SU-DHL-6 (cell line): ENCODE measurements at regions not wholly inside any gene's neighbourhood (a gene's known extent, or its start where the extent isn't known, plus 50 kb on each side); places are given as distances from the start of the nearest gene placed in this dataset.

Experiments
- EZH2phosphoT487 ChIP-seq: fragments of 200-600 bp; sonication (generic), shearing (Covaris generic); conservative IDR thresholded peaks from 2 replicates; pipeline ENCODE4 v1.6.1; 2018; ENCODE audit warnings: mild to moderate bottlenecking, antibody characterized with exemption, low read length, moderate library complexity, mixed read lengths
- TF ChIP-seq, protein P1 (sequence below): fragments of 200-600 bp; sonication (generic); IDR thresholded peaks from one replicate; pipeline ENCODE4 v1.5.1; 2017; ENCODE audit warnings: antibody characterized with exemption, mild to moderate bottlenecking, low read length, moderate library complexity; ENCODE audit not compliant: insufficient read depth, poor library complexity, severe bottlenecking

DNA sequence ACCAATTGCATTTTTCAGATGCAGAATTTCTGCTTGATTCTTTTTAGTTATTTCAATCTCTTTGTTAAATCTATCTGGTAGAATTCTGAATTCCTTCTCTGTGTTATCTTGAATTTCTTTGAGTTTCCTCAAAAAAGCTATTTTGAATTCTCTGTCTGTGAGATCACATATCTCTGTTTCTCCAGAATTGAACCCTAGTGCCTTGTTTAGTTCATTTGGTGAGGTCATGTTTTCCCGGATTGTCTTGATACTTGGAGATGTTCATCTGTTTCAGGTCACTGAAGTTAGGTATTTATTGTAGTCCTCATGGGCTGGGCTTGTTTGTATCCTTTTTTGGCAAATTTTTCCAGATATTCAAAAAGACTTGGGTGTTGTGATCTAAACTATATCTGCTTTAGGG lies 202.9 kb upstream of the SERP2 start:
- TF ChIP-seq, protein P1, sequence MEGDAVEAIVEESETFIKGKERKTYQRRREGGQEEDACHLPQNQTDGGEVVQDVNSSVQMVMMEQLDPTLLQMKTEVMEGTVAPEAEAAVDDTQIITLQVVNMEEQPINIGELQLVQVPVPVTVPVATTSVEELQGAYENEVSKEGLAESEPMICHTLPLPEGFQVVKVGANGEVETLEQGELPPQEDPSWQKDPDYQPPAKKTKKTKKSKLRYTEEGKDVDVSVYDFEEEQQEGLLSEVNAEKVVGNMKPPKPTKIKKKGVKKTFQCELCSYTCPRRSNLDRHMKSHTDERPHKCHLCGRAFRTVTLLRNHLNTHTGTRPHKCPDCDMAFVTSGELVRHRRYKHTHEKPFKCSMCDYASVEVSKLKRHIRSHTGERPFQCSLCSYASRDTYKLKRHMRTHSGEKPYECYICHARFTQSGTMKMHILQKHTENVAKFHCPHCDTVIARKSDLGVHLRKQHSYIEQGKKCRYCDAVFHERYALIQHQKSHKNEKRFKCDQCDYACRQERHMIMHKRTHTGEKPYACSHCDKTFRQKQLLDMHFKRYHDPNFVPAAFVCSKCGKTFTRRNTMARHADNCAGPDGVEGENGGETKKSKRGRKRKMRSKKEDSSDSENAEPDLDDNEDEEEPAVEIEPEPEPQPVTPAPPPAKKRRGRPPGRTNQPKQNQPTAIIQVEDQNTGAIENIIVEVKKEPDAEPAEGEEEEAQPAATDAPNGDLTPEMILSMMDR = no peak
- no peak for TF ChIP-seq EZH2phosphoT487
